ENCODE measurements at regions not wholly inside any gene's neighbourhood (a gene's known extent, or its start where the extent isn't known, plus 50 kb on each side); places are given as distances from the start of the nearest gene placed in this dataset.

DNA sequence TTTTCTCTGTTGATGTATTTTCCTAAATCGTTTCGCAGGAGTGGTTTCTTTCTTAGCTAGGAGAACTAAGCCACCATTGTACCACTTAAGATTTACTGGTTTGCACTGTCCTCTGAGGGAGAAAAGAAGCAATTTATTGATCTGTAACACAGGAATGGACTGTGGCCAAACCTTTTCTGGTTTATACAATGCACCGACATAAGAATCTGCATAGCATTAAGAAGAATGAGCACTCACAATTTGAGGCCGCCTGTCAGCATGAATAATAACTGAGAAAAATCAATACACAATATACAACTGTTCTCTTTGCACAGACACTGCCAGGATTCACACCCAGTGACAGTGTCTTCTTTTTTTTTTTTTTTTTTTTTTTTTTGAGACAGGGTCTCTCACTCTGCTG, 168.6 kb upstream of the DMRT1 start:
- no peak for DNase-seq (ENCODE audit: low read depth in 2 of 2)

- DNase-seq (ENCODE audit: low read depth in 2 of 2), result no peak
Observed at GRCh38 chr9:673264-673965, 168.1 kb upstream of the DMRT1 start.

DNA sequence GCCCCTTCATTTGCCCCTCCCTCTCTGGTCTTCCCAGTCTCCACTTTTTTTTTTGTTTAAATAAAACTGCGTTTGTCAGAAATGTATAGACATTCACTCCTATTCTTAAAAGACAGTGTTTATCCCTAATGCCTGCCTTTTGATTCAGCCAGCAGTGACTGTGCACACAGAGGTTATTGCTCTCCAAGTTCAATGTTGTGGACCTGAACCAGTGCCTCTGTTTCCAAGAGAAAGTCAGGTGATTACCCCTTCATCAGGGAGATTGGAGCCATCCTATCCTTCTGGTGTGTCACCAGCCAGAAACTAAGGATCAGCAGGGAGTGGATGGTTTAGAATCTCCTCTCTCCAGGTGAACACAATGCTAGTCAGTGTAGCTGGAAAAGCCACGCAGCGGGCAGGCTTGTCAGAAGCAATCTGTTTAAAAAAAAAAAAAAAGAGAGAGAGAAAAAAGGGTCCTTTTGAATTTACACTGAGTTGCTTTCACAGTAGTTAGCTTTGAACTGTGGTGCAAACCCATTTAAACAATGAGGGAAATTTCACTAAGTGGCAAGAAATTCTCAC, 167.5 kb upstream of the DMRT1 start:
- DNase-seq (ENCODE audit: low read depth in 2 of 2), result no peak

DNA sequence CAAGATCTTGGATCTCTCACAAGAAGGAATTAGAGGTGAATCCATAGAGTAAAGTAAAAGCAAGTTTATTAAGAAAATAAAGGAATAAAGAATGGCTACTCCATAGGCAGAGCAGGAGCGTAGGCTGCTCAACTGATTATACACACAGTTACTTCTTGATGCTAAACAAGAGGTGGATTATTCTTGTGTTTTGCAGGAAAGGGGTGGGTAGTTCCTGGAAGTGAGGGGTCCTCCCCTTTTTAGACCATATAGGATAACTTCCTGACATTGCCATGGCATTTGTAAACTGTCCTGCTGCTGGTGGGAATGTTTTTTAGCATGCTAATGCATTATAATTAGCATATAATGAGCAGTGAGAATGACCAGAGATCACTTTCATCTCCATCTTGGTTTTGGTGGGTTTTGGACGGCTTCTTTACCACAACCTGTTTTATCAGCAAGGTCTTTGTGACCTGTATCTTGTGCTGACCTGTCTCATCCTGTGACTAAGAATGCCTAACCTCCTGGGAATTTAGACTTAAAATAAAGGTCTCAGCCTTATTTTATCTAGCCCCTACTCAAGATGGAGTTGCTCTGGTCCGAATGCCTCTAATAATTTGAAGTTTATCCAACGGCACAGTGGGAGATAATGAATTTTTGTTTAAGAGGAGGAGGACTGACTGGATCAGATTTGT, 165.7 kb upstream of the DMRT1 start:
- no peak for DNase-seq (ENCODE audit: low read depth in 2 of 2)

DNA sequence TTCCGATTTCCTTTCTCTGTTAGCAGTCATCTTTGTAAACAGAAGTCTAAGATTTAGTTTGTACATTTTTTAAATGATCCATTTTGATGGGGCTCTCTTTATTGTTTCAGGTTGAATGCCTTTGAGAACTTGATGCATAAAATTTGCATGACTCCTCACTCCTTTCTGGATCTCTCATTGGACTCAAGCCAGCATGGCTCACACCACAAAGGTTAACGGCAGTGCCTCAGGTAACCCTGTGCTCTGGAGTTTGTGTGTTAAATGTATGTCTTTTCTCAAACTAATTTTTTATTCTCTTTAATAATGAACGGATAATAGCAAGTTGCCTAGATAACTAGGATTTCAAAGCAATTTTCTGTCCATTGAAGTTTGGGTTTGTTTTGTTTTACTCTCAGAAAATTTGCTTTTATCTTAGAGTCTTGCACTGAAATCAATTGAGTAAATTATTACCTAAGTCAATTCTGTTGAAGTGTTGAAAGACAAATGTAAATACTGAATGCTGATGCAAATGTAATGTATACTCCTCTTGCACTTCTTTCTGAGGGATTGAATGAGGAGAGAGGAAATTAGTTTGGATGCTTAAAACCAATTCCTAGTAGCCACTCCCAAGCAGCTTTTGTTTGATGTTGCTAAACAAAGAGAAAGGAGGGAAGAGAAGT, 164.6 kb upstream of the DMRT1 start:
- no peak for DNase-seq (ENCODE audit: low read depth in 2 of 2)

- no peak for DNase-seq (ENCODE audit: low read depth in 2 of 2)
Observed at GRCh38 chr9:677461-678097, 163.9 kb upstream of the DMRT1 start.

DNA sequence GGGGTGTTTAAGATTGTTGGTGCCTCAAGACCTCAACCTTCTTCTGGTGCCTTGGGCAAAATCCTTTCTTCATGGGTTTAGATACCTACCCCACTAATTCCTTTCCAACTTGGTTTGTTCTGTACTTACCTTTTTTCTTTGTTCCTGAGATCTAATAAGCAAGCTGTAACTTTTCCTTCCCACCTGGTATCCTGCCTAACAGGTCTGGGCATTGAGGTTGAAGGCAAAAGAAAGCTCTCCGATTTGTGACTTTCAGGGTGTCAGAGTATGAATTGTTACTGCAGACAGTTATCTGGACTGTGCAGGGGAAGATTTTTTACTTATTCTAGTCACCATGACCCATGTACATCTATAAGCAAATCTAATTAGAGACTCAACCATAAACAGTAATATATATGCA, 162.6 kb upstream of the DMRT1 start:
- DNase-seq (ENCODE audit: low read depth in 2 of 2), result no peak

DNA sequence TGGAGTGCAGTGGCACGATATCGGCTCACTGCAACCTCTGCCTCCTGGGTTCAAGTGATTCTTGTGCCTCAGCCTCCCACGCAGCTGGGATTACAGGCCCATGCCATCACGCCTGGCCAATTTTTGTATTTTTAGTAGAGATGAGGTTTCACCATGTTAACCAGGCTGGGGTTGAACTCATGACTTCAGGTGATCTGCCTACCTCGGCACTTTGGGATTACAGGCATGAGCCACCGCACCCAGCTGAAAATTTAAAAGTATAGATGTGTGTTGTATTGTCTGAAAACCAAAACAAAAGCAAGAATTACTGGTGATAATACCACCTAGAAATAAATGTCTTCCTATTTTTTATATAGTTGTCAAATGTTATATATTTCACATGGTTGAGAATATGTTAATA, 162.0 kb upstream of the DMRT1 start:
- no peak for DNase-seq (ENCODE audit: low read depth in 2 of 2)

- no peak for DNase-seq (ENCODE audit: low read depth in 2 of 2)
Observed at GRCh38 chr9:680106-680505, 161.4 kb upstream of the DMRT1 start.

DNA sequence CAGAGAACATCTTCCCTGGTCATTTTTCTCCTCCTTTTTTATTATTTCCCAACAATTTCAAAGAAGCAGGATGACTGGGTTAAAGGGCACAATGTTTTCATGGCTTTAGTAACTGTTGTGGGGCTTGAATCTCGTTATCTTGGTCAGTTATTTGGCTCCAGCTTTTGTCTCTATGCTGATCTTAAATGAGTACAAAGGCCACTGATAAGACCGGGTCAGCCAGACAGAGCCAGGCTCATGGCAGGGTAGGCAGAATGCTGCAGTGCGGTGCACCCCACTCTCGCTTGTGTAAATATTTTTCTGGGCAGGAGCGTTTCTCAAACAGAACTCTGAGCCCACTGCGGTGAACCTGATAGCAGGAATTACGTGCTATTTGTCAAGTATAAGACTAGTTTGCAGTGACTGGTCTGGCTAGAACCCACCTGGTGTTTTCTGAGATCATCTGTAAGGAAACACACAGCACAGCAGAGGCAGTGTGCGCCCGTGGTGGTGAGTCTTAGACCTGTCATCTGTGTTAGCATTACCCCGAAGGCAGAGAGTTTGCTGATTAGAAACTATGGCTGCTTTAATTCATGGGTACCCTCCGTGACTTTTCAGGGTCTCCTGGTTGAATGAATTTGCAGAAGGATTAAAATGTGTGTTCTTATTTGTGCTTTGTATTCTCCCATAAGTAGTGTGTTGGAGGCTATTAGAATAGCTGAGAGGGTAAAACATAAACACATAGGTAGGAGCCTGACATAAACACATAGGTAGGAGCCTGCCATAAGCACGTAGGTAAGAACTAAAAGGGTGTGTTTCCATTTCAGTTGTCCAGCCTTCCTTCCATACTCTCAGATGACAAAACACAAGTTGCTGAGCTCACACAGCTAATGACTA, 158.6 kb upstream of the DMRT1 start:
- no peak for DNase-seq (ENCODE audit: low read depth in 2 of 2)

DNA sequence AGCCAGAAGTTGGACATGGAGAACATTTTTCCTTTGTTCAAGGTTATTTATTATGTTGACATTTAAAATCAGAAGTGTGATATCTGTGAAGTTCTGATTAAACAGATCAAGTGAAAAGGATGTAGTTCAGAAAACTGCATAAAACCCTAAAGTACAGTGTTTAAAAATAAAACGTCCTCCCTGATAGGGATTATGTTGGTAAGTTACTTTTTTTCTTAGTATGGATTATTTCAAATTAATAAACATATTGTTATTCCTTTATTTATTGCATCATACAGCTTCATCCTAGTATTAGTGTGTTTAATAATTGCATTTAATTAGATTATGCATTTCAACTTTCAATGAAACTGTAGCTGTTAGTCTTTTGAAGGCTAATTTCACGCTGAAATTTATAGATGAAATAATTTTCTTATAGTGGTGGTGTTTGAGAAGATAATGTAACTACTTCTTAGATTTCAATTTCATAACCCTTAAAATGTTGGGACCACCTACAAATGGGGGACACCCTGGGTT, 157.9 kb upstream of the DMRT1 start:
- no peak for DNase-seq (ENCODE audit: low read depth in 2 of 2)

DNA sequence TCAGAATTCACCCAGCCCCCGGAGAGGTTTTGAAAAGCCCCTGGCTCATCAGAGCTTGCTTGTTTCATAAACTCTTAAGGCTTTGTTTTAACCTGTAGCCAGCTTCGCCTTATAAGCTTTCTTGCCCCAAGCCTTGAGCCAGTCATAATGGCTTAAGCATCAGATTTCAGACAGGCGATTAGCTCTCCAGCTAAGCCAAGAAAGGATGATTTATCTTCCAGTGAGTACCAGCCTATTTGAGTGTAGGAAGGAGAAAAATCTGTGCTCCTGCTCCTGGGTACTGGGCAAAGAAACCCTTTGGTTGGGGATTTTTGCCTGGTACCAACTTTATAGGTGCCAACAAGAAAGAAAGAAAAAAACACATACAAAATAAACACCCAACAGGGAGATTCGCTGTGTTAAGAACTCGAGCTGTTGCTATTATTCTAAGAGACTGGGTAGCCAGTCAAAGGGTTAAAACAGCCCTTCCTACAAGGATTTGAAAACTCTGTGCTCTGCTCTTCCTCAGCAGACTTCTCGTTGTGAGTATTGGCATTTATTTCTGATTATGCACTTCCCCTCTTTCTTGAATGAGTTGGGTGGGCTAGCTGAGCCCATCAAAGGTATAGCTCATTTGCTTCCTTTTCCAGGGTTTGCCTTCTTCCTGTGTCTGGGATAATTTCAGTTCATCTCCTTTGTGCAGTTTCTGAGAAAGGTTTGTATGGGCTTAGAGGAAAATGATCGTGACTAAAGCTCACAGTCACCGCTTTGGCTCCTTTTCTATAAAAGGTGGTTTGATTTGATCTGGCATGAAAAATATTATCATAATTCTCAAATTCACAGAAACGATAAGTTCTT, 157.2 kb upstream of the DMRT1 start:
- no peak for DNase-seq (ENCODE audit: low read depth in 2 of 2)

DNA sequence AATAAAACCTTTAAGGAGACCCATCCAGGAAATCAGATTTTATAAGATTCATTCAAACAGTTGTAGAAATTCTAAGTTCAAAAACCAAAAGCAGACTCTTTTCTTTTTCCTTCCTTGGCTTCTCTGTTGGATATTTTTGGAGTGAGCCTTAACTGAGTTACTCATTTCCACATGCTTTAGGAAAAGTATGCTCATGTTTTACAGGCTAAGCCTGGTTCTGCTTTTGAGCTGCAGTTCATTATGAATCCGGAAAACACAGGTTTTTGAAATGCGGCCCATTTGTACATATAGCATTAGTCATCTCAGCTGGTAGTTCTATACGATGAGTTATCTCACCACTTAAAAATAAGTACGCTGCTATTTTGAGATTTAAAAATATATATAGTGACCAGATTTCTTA, 156.6 kb upstream of the DMRT1 start:
- DNase-seq (ENCODE audit: low read depth in 2 of 2), result no peak

DNA sequence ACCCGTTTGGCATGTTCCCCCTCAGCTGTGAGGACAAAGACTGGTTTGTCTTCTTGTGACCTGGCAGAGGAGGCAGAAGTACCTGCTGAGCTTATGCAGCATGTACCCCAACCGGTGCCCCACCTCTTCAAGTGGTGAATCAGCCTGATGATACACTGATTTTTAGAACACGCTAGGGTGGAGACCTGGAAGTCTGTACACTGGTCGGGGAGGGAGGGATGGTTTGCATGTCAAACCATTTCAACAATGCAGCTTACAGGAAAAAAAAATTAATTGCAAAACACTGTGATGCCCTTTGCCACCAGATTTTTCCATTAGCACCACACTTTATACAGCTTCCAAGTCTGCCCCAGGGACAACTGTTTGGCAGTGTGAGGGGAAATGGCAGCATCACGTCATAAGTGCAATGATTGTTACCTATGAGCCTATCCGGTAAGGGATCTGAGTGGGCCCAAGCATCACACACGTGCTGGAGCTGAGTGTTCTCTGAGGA, 155.1 kb upstream of the DMRT1 start:
- no peak for DNase-seq (ENCODE audit: low read depth in 2 of 2)

GRCh38 chr9:687034-687785, 154.3 kb upstream of the DMRT1 start:
- no peak for DNase-seq (ENCODE audit: low read depth in 2 of 2)

GRCh38 chr9:687994-688393, 153.5 kb upstream of the DMRT1 start:
- DNase-seq (ENCODE audit: low read depth in 2 of 2), result no peak

GRCh38 chr9:690517-691111, 150.9 kb upstream of the DMRT1 start:
- no peak for DNase-seq (ENCODE audit: low read depth in 2 of 2)

- DNase-seq (ENCODE audit: low read depth in 2 of 2), result no peak
Observed at GRCh38 chr9:691825-692400, 149.6 kb upstream of the DMRT1 start.
